ENCODE measurements at regions not wholly inside any gene's neighbourhood (a gene's known extent, or its start where the extent isn't known, plus 50 kb on each side); places are given as distances from the start of the nearest gene placed in this dataset.

DNA sequence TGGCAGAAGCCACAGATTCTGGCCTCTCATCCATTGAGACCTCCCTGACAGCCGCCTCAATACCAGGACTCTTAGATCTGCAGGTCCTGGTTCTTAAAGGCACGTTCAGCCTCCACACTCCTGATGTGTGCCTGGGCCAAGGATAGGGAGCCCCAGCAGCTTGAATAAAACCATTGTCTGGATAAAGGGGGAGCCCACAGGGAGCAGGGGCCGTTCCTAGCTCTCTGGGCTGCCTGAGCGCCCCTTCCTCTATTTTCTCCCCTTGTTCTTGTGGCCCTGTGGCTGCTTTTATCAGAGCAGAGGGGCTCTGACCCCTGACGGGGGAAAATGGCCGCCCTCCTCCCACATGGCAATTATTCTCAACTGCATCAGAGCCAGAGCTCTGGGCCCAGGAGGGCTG lies 200.8 kb downstream of the HUNK start:
- no peak overlapping the region for H3K27ac ChIP-seq (ENCODE audit: insufficient read length, low read depth, low read length)
- H3K4ac ChIP-seq (ENCODE audit: low read depth, low read length): no peak overlapping the region
- H3K4me1 Mint-ChIP-seq: 0 out of 4 replicates have a peak, but pooled peaks cover 0 to 3% of the 10 kb centered on the region in 2 experiments
- no peak overlapping the region for H3K56ac ChIP-seq (ENCODE audit: insufficient read length, low read depth, low read length)
- no peak overlapping the region for H2BK120ac ChIP-seq (ENCODE audit: low read depth, low read length, poor library complexity, severe bottlenecking)
- no peaks in the 10 kb centered on the region for H4K20me1 ChIP-seq (ENCODE audit: control insufficient read depth, insufficient read depth, insufficient read length)
- H3K14ac ChIP-seq (ENCODE audit: insufficient read depth, low read length): no peak overlapping the region
- no peaks in the 10 kb centered on the region for H3K9me3 Mint-ChIP-seq
- H2AFZ ChIP-seq (ENCODE audit: low read length): no peak overlapping the region
- H3K9me3 ChIP-seq (ENCODE audit: control insufficient read depth, low read depth, low read length): no peaks in the 10 kb centered on the region
- DNase-seq: no peak
- no peak overlapping the region for H3K18ac ChIP-seq (ENCODE audit: insufficient read length, low read depth, low read length)
- no peaks in the 10 kb centered on the region for H3K36me3 Mint-ChIP-seq (ENCODE audit: insufficient read depth in 1 of 3, low read depth in 3 of 3)
- no peak overlapping the region for H2AK5ac ChIP-seq (ENCODE audit: insufficient read length, low read length)
- no peak overlapping the region for H2BK12ac ChIP-seq (ENCODE audit: insufficient read length, low read depth, low read length)
- TF ChIP-seq, protein P1, sequence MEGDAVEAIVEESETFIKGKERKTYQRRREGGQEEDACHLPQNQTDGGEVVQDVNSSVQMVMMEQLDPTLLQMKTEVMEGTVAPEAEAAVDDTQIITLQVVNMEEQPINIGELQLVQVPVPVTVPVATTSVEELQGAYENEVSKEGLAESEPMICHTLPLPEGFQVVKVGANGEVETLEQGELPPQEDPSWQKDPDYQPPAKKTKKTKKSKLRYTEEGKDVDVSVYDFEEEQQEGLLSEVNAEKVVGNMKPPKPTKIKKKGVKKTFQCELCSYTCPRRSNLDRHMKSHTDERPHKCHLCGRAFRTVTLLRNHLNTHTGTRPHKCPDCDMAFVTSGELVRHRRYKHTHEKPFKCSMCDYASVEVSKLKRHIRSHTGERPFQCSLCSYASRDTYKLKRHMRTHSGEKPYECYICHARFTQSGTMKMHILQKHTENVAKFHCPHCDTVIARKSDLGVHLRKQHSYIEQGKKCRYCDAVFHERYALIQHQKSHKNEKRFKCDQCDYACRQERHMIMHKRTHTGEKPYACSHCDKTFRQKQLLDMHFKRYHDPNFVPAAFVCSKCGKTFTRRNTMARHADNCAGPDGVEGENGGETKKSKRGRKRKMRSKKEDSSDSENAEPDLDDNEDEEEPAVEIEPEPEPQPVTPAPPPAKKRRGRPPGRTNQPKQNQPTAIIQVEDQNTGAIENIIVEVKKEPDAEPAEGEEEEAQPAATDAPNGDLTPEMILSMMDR (conservative IDR thresholded peaks at IDR 0.05): no peak
- no CpG with 5 or more reads among the region's 6 CpGs for WGBS (ENCODE audit: extremely low coverage, insufficient read length, low lambda C conversion rate)
- H3K27me3 Mint-ChIP-seq (ENCODE audit: low read depth): peaks cover 3% of the 10 kb centered on the region; the same call in 1 of the 2 replicates
- H3K4me3 Mint-ChIP-seq: no peak overlapping the region
- no peak overlapping the region for H3T11ph ChIP-seq (ENCODE audit: low read length)
- H3K79me1 ChIP-seq (ENCODE audit: insufficient read depth, low read depth, low read length, poor library complexity, severe bottlenecking): no peaks in the 10 kb centered on the region
- no peak overlapping the region for H2BK20ac ChIP-seq (ENCODE audit: low read depth, low read length, poor library complexity, severe bottlenecking)
- no peak overlapping the region for H2BK5ac ChIP-seq (ENCODE audit: insufficient read length, low read length)
- H3K23me2 ChIP-seq (ENCODE audit: insufficient read length, low read depth, low read length, poor library complexity, severe bottlenecking): no peaks in the 10 kb centered on the region
- H3K23ac ChIP-seq (ENCODE audit: insufficient read length, low read depth, low read length): no peak overlapping the region
- no peaks in the 10 kb centered on the region for H3K4me1 ChIP-seq (ENCODE audit: insufficient read depth, low read length)
- H4K91ac ChIP-seq (ENCODE audit: insufficient read length, low read depth, low read length): no peak overlapping the region
- H3K27me3 ChIP-seq (ENCODE audit: insufficient read depth, low read length): no peaks in the 10 kb centered on the region
- H3K79me2 ChIP-seq (ENCODE audit: insufficient read depth, low read length): no peaks in the 10 kb centered on the region
- H2BK15ac ChIP-seq (ENCODE audit: low read depth, low read length): no peak overlapping the region
- H4K5ac ChIP-seq (ENCODE audit: insufficient read length, low read depth, low read length): no peak overlapping the region
- H4K8ac ChIP-seq (replicated peaks; ENCODE audit: insufficient read length, low read depth, low read length): no peak overlapping the region
- H3K4me2 ChIP-seq (ENCODE audit: insufficient read depth, insufficient read length, low read length): no peak overlapping the region
- no peak overlapping the region for H3K9ac ChIP-seq (ENCODE audit: extremely low read depth, insufficient read length, low read length)
- H3K27ac Mint-ChIP-seq: no peak overlapping the region
